Panc1 (cell line): ENCODE measurements at regions not wholly inside any gene's neighbourhood (a gene's known extent, or its start where the extent isn't known, plus 50 kb on each side); places are given as distances from the start of the nearest gene placed in this dataset.

Experiments used
- CTCF ChIP-seq: fragments of 450-650 bp; IDR thresholded peaks from 2 replicates; pipeline ENCODE4 v1.5.1; 2017; ENCODE audit warnings: mild to moderate bottlenecking
- POLR2AphosphoS5 ChIP-seq: IDR thresholded peaks from 2 replicates; pipeline ENCODE4 v1.6.1; 2012; ENCODE audit warnings: mild to moderate bottlenecking, low read depth, low read length, moderate library complexity
- SIN3A ChIP-seq: IDR thresholded peaks from 2 replicates; pipeline ENCODE4 v1.6.1; 2012; ENCODE audit warnings: low read depth, mild to moderate bottlenecking, low read length, moderate library complexity, borderline replicate concordance; ENCODE audit not compliant: insufficient read depth
- TCF7L2 ChIP-seq: IDR thresholded peaks from 2 replicates; pipeline ENCODE4 v1.6.1; 2011; ENCODE audit warnings: mild to moderate bottlenecking, low read depth, low read length, inconsistent platforms
- TF ChIP-seq, protein P1 (sequence below), 2 experiments: IDR thresholded peaks; 2 replicates each; pipeline ENCODE4 v1.6.1; 2011 to 2012; ENCODE audit warnings: low read depth in 2 of 2, control low read depth in 1 of 2, low read length in 1 of 2, mild to moderate bottlenecking in 1 of 2, moderate library complexity in 1 of 2; ENCODE audit not compliant: insufficient read depth in 1 of 2

GRCh38 chr13:48864100-48864499, 111.6 kb upstream of the FNDC3A start:
- TF ChIP-seq CTCF = no peak
- TF ChIP-seq, protein P1, sequence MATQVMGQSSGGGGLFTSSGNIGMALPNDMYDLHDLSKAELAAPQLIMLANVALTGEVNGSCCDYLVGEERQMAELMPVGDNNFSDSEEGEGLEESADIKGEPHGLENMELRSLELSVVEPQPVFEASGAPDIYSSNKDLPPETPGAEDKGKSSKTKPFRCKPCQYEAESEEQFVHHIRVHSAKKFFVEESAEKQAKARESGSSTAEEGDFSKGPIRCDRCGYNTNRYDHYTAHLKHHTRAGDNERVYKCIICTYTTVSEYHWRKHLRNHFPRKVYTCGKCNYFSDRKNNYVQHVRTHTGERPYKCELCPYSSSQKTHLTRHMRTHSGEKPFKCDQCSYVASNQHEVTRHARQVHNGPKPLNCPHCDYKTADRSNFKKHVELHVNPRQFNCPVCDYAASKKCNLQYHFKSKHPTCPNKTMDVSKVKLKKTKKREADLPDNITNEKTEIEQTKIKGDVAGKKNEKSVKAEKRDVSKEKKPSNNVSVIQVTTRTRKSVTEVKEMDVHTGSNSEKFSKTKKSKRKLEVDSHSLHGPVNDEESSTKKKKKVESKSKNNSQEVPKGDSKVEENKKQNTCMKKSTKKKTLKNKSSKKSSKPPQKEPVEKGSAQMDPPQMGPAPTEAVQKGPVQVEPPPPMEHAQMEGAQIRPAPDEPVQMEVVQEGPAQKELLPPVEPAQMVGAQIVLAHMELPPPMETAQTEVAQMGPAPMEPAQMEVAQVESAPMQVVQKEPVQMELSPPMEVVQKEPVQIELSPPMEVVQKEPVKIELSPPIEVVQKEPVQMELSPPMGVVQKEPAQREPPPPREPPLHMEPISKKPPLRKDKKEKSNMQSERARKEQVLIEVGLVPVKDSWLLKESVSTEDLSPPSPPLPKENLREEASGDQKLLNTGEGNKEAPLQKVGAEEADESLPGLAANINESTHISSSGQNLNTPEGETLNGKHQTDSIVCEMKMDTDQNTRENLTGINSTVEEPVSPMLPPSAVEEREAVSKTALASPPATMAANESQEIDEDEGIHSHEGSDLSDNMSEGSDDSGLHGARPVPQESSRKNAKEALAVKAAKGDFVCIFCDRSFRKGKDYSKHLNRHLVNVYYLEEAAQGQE (IDR thresholded peaks at IDR 0.05; ENCODE audit: insufficient read depth in 1 of 2, low read depth in 2 of 2, low read length in 1 of 2) = no peak
- no peak for TF ChIP-seq POLR2AphosphoS5
- no peak for TF ChIP-seq SIN3A
- TF ChIP-seq TCF7L2 = no peak
